Fibroblast of mammary gland (primary cell): ENCODE measurements at regions not wholly inside any gene's neighbourhood (a gene's known extent, or its start where the extent isn't known, plus 50 kb on each side); places are given as distances from the start of the nearest gene placed in this dataset.

Experiments used
- DNase-seq: peaks from one replicate; pipeline ENCODE4 v3.0.0-alpha.2; 2010; ENCODE audit warnings: low read depth
- H3K4me3 ChIP-seq: 2 replicates; pipeline ENCODE4 v1.5.1; 2011; ENCODE audit warnings: low read depth, mild to moderate bottlenecking, low read length, moderate library complexity; ENCODE audit not compliant: control insufficient read depth
- CTCF ChIP-seq: conservative IDR thresholded peaks from 2 replicates; pipeline ENCODE4 v1.5.1; 2011; ENCODE audit warnings: low read depth, low read length, inconsistent platforms; ENCODE audit not compliant: control insufficient read depth, insufficient read depth

DNA sequence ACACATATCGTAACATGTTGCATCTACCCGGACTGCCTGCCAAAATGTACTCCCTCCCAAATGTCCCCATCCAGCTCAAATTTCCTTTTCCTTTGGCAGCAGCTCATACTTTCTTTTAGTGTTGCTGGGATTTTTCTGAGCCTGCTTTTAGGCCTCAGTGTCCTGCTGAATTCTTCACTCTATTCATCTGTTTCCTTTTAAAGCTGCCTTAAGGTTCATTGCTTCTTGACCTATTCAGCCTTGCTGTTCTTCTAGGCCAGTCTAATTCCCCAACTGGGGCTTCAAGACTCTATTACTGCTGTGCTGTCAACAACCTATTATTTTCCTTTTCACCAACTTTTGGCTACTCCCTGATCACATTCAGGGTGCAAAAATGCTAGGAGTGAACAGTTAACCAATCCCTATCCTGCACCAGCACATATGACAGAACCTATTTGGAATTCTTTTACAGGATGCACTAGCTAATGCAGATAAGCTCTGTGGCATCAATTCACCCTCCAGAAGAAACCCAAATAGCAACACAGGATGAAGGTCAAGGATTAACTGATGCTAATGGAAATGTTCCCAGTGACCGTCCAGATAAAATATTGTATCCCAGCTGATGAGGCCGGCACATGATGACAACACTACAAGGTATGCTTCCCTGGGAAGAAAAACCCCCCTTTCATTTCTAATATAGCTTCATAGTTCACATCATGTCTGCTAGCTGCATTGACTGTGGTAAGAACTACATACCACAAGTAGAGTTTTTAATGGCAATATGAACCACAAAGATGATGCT is 114.7 kb upstream of the TTC29 start:
- DNase-seq = peak; percentile 78
- no peak for TF ChIP-seq CTCF
- H3K4me3 ChIP-seq = no peak overlapping the region

DNA sequence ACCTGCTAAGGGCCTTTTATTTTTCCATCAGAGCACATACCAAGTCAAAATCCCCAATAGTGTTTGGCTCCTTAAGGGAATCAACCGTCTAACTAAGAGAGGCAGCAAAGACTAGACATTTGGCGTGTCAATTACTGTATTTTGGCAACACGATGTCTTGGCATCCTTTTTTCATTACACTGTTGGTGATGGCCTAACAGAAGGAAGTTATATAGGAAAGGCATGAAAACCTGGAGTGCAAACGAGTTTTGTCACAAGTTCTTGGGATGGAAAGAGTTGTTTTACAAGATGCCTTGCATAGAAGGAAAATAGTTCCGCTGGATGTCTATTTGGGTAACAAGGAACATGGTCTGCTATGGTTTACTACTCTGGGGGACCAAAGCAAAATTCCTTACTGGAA is 119.2 kb upstream of the TTC29 start:
- H3K4me3 ChIP-seq = no peak overlapping the region
- TF ChIP-seq CTCF = no peak
- no peak for DNase-seq

DNA sequence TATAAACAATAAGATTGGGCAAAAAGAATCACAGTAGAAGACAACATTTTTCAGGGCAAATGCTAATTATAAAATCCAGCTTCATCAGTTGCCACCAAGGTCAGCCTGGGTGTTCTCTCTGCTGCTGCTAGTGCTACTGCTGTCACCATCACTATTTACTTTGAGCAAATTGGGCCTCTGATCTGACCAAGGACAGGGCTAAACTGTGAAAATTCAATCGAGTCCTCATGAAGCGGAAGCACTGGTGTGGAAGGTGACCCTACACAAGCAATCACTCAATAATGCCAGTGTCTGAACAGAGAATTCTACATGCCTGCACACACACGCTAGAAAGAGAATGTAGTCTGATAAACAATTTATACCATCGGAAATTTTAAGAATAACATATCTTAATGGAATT is 122.9 kb upstream of the TTC29 start:
- DNase-seq = no peak
- TF ChIP-seq CTCF = no peak
- no peak overlapping the region for H3K4me3 ChIP-seq

DNA sequence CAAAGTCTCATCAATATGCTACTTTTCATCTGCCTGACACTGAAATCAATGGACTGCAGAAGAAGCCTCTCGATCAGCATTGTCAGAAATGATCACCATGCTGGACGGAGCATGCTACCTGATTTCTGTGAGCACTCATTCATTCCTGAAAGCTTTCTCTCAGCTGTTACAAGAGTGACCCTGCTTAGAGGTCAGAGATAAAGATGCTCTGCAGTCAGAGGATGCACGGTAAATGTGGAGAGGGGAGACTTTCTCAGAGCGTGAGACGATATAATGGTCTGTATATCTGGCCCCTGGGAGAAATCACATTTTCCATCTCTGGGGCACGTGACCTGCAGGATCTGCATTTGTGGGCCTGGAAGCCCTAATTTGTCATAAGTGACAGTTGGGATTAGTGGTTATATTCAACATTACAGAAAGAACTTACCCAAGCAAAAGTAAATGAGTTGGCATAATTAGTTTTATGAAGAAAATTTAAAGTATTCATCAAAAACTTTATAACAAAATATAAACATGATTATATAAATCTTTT is 125.6 kb upstream of the TTC29 start:
- TF ChIP-seq CTCF = no peak
- no peak for DNase-seq
- H3K4me3 ChIP-seq = no peak overlapping the region

DNA sequence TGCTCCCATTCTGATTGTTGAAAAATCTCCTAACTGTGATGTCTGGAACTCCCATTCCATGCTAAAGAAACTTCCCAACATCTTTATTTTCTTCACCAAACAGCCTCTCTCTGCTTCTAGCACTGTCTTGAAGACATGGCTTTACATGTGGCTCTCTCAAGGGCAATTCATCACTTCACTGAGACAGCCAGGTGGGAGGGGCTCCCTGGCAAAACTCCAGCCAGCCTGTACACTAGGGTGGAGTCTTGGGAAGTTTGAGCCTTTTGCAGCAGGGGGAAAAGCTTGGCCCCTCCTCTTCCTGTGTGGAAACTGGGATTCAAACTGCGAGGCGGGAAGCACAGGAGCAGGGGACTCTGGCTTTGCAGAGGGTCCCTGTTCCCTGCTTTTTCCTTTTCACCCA is 130.5 kb upstream of the TTC29 start:
- TF ChIP-seq CTCF = no peak
- DNase-seq = peak; percentile 10
- no peak overlapping the region for H3K4me3 ChIP-seq

DNA sequence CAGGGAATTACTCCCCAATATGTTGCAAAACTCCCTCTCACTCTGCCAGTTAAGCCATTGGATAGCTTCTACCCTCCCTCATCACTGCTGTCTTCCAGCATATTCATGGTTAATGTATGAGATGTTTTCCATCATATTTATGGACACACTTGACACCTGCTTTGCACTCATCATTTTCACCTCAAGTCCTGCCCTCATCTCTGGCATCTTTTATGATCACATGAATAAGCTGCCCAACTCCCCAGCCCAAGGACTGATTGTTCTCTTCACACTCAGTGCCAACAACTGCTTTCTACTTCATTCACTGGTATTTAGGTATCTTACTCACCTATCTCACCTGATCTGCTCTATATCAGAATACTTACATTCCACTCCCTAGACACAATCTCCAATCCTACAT is 131.1 kb upstream of the TTC29 start:
- no peak for DNase-seq
- no peak for TF ChIP-seq CTCF
- no peak overlapping the region for H3K4me3 ChIP-seq
